Thyroid gland (tissue), 4 donors: ENCODE measurements at regions not wholly inside any gene's neighbourhood (a gene's known extent, or its start where the extent isn't known, plus 50 kb on each side); places are given as distances from the start of the nearest gene placed in this dataset.

Source experiments
- CTCF ChIP-seq, 6 experiments: fragments of 200-600 bp in 3 of 6; fragments of 450-650 bp in 3 of 6; sonication (generic) in 3 of 6; IDR thresholded peaks; one replicate each; pipeline ENCODE4 v1.5.1; 2016 to 2019; ENCODE audit warnings: antibody characterized with exemption in 6 of 6, mild to moderate bottlenecking in 2 of 6, inconsistent platforms in 1 of 6, moderate library complexity in 1 of 6
- POLR2A ChIP-seq, 2 donors: fragments of 450-650 bp; IDR thresholded peaks; one replicate each; pipeline ENCODE4 v1.6.1; 2017; ENCODE audit warnings: antibody characterized with exemption in 2 of 2, mild to moderate bottlenecking in 2 of 2, moderate library complexity in 1 of 2

GRCh38 chr12:22860926-22861325 lies 236.0 kb downstream of the ETNK1 start:
- TF ChIP-seq CTCF (IDR thresholded peaks at IDR 0.05) (no peak), POLR2A (IDR thresholded peaks at IDR 0.05) (no peak)
